KMS-11 (cell line): ENCODE measurements at regions not wholly inside any gene's neighbourhood (a gene's known extent, or its start where the extent isn't known, plus 50 kb on each side); places are given as distances from the start of the nearest gene placed in this dataset.

Source experiments
- H2AFZ ChIP-seq: fragments of 200-600 bp; sonication (generic); 2 replicates; pipeline ENCODE4 v1.6.1; 2016; ENCODE audit warnings: antibody characterized with exemption, mixed run types, low read depth
- H3K27ac ChIP-seq: fragments of 200-600 bp; sonication (generic); 2 replicates; pipeline ENCODE4 v1.6.1; 2016; ENCODE audit warnings: mild to moderate bottlenecking, mixed run types
- H3K27me3 ChIP-seq: fragments of 200-600 bp; sonication (generic); 2 replicates; pipeline ENCODE4 v1.6.1; 2017; ENCODE audit warnings: mild to moderate bottlenecking, low read depth, mixed run types, moderate library complexity; ENCODE audit not compliant: insufficient read depth
- H3K36me3 ChIP-seq: fragments of 200-600 bp; sonication (generic); 2 replicates; pipeline ENCODE4 v1.6.1; 2017; ENCODE audit warnings: mild to moderate bottlenecking, mixed run types; ENCODE audit not compliant: insufficient read depth
- H3K4me1 ChIP-seq: fragments of 200-600 bp; sonication (generic); 2 replicates; pipeline ENCODE4 v1.6.1; 2016; ENCODE audit warnings: mild to moderate bottlenecking, low read depth, mixed run types; ENCODE audit not compliant: poor library complexity, severe bottlenecking
- H3K4me2 ChIP-seq: fragments of 200-600 bp; sonication (generic); 2 replicates; pipeline ENCODE4 v1.7.0; 2016; ENCODE audit warnings: mild to moderate bottlenecking, mixed run types
- H3K4me3 ChIP-seq: fragments of 200-600 bp; sonication (generic); IDR thresholded peaks from 2 replicates; pipeline ENCODE4 v1.6.1; 2017; ENCODE audit warnings: low read depth, low read length, mixed read lengths; ENCODE audit not compliant: insufficient read depth
- H3K79me2 ChIP-seq: fragments of 200-600 bp; sonication (generic); 2 replicates; pipeline ENCODE4 v1.6.1; 2016; ENCODE audit warnings: low read depth, mixed run types; ENCODE audit not compliant: insufficient read depth
- H3K9ac ChIP-seq: fragments of 200-600 bp; sonication (generic); 2 replicates; pipeline ENCODE4 v1.6.1; 2016; ENCODE audit warnings: mild to moderate bottlenecking, mixed run types
- H4K20me1 ChIP-seq: fragments of 200-600 bp; sonication (generic); 2 replicates; pipeline ENCODE4 v1.6.1; 2016; ENCODE audit warnings: mild to moderate bottlenecking, mixed run types; ENCODE audit not compliant: insufficient read depth
- CTCF ChIP-seq: fragments of 200-600 bp; sonication (generic); conservative IDR thresholded peaks from 2 replicates; pipeline ENCODE4 v1.6.1; 2017; ENCODE audit warnings: low read depth, mild to moderate bottlenecking, antibody characterized with exemption, low read length, moderate library complexity, mixed read lengths

- Histone ChIP-seq H3K27ac (no peak overlapping the region), H3K36me3 (no peaks in the 10 kb centered on the region), H3K4me1 (no peaks in the 10 kb centered on the region), H3K9ac (no peak overlapping the region), H3K79me2 (no peaks in the 10 kb centered on the region), H2AFZ (no peak overlapping the region), H3K27me3 (no peaks in the 10 kb centered on the region), H3K4me2 (no peak overlapping the region), H4K20me1 (no peaks in the 10 kb centered on the region), H3K4me3 (no peak overlapping the region)
- no peak for TF ChIP-seq CTCF
Measured at GRCh38 chr2:183937220-183937619, 661.1 kb upstream of the ZNF804A start.

- no peaks in the 10 kb centered on the region for H3K36me3 ChIP-seq
- no peak overlapping the region for H3K4me3 ChIP-seq
- TF ChIP-seq CTCF = no peak
- H3K4me1 ChIP-seq = no peaks in the 10 kb centered on the region
- H4K20me1 ChIP-seq = no peaks in the 10 kb centered on the region
- no peak overlapping the region for H3K4me2 ChIP-seq
- no peaks in the 10 kb centered on the region for H3K27me3 ChIP-seq
- no peak overlapping the region for H3K9ac ChIP-seq
- no peaks in the 10 kb centered on the region for H3K79me2 ChIP-seq
- H2AFZ ChIP-seq = no peak overlapping the region
- no peak overlapping the region for H3K27ac ChIP-seq
Measured at GRCh38 chr2:183946193-183946592, 652.1 kb upstream of the ZNF804A start.

GRCh38 chr2:183948861-183949260, 649.5 kb upstream of the ZNF804A start:
- TF ChIP-seq CTCF = no peak
- no peak overlapping the region for H3K4me2 ChIP-seq

GRCh38 chr2:183950673-183951072, 647.7 kb upstream of the ZNF804A start:
- H3K36me3 ChIP-seq = no peaks in the 10 kb centered on the region
- TF ChIP-seq CTCF = no peak
- no peaks in the 10 kb centered on the region for H3K27me3 ChIP-seq
- H3K4me2 ChIP-seq = no peak overlapping the region
- no peaks in the 10 kb centered on the region for H4K20me1 ChIP-seq
- H3K4me1 ChIP-seq = no peaks in the 10 kb centered on the region
- no peaks in the 10 kb centered on the region for H3K79me2 ChIP-seq
- no peak overlapping the region for H3K27ac ChIP-seq
- no peak overlapping the region for H2AFZ ChIP-seq
- no peak overlapping the region for H3K9ac ChIP-seq
- no peak overlapping the region for H3K4me3 ChIP-seq

More at GRCh38 chr2:183948861-183949260, 649.5 kb upstream of the ZNF804A start:
- Histone ChIP-seq H3K27ac (no peak overlapping the region), H3K79me2 (no peaks in the 10 kb centered on the region), H3K4me1 (no peaks in the 10 kb centered on the region), H3K27me3 (no peaks in the 10 kb centered on the region), H2AFZ (no peak overlapping the region), H4K20me1 (no peaks in the 10 kb centered on the region), H3K4me3 (no peak overlapping the region), H3K36me3 (no peaks in the 10 kb centered on the region), H3K9ac (no peak overlapping the region)
